NCI-H1436 treated with DMSO at 0.1 percent for 48 hours (cell line): ENCODE measurements at regions not wholly inside any gene's neighbourhood (a gene's known extent, or its start where the extent isn't known, plus 50 kb on each side); places are given as distances from the start of the nearest gene placed in this dataset.
"Not testable (repeated sequence)": the region's sequence is repeated elsewhere in the genome, so short reads cannot be mapped to it uniquely, and the experiment has no call there.

ENCODE experiments used
- DNase-seq: peaks from one replicate; lab custom pipeline; 2025; lab: John Stamatoyannopoulos, UW

DNA sequence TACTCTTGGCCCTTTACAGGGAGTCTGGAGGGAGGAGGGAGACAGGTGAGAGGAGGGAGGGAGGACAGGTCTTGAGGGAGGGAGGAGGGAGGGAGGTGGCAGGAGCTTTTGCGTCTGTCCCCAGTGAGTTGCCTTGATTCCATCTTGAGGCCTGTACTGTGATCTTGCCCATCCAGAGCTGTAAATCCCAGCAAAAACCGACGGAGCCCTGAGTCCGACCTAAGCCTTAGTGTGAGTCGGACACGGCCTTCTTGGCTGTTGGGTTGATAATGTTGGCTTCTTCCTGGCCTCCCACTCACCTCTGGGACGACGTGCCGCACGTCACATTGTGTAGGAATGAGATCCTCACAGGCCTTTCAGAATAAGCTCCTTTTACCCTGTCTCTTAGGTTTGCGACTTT, 72.5 kb downstream of the RGS12 start:
- no peak for DNase-seq

- DNase-seq = no peak
Observed at GRCh38 chr4:3365871-3366842, 73.3 kb downstream of the RGS12 start.

- no peak for DNase-seq
Observed at GRCh38 chr4:3366893-3367775, 74.3 kb downstream of the RGS12 start.

DNA sequence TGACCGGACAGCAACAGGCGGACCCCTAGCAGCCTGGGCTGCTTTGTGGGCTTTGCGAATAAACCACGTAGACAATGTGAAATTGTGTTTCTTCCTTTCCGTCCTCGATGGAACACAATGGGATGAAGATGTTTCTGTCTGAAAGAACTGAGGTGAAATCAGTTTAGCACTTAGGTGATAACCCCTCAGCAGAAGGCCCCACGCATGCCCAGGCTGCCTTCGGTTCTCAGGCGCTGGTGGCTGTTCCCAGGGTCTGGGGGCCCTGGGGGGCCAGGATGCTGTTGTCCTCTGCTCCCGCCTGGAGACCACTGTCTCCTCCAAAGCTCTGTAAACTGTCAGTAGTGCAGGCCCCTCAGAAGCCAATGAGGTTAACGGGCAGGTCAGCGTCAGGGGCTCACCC, 73.9 kb upstream of the HGFAC start:
- DNase-seq = no peak

GRCh38 chr4:3368334-3368733, 73.4 kb upstream of the HGFAC start:
- DNase-seq = no peak

DNA sequence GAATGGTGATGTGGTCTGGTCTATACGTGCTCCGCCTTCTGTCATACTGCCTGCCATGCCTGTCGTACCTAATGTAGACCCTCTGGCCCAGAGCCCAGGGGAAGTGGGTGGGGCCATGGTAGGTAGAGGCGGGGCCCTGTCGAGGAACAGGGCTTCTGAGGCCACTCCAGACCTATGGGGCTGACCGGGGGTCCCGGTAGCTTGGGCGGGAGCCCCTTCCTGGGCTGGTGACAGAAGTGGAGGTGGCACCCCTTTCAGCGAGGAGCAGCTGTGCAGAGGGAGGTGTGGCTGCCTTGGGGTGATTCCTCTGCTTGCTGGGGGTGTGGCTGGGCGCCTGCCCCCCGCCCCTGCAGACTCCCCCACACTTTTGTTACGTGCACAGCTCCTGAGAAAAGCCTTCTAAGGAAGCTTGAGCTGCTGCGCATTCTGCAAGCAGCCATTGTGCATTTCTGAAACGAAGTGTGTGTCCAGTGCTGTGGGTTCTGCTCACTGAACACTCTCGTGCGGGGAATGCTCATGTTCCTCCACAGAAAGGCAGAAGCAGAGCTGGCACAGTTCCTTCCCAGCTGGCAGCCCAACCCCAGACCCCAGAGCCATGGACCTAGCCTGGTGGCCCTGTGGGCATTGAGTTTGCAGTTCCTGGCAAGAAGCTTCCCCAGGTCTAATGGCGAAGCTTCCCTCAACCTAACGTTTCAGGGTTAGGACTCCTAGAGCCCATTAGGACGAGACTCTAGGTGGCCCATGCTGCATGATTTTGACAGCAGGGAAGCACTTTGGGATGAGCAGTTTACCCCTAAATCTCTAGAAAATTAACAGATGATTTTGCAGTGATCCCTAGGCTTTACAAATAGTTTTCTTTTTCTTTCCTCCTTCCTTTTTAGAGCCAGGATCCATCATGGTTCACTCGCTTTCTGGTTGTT, 72.7 kb upstream of the HGFAC start:
- DNase-seq = no peak

DNA sequence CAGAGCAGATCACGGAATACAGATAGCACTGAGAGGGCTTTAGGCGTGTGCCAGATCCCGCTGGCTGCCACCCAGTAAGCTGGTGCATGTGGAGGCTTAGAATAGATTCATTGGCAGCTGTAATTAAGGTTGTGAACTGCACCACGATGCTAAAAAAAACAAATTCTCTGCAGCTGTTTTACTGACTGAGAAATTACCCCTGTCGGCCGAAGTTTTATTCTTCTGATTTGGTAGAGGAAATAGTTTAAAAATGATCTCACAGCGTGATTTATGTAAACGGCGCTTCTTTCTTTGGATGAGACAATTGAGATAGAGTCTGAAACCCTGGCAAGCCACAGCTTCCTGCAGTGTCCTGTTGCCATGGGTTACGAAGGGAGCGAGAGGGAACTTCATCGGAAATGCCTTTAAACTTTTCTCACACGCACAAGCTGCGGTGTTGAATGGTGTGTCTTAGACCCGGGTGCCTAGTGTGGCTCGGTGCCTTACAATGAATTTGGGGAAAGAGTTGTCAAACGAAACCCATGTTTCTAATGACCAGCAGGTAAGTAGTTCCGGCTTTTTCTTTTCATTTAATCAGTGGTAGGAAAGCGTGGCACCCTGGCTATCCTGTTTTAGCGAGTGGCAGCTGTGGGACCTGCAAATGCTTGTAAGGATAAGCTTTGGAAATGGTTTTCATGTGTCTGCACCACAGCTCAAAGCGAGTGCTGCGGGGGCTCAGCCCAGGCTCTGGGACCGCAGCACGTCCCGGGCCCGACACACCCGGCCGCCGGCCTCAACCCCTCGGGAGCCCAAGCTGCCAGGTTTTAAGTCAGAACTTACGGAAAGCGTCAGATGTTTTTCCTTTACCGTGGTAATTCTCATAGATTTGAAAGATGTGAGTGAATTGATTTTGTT, 71.7 kb upstream of the HGFAC start:
- no peak for DNase-seq

DNA sequence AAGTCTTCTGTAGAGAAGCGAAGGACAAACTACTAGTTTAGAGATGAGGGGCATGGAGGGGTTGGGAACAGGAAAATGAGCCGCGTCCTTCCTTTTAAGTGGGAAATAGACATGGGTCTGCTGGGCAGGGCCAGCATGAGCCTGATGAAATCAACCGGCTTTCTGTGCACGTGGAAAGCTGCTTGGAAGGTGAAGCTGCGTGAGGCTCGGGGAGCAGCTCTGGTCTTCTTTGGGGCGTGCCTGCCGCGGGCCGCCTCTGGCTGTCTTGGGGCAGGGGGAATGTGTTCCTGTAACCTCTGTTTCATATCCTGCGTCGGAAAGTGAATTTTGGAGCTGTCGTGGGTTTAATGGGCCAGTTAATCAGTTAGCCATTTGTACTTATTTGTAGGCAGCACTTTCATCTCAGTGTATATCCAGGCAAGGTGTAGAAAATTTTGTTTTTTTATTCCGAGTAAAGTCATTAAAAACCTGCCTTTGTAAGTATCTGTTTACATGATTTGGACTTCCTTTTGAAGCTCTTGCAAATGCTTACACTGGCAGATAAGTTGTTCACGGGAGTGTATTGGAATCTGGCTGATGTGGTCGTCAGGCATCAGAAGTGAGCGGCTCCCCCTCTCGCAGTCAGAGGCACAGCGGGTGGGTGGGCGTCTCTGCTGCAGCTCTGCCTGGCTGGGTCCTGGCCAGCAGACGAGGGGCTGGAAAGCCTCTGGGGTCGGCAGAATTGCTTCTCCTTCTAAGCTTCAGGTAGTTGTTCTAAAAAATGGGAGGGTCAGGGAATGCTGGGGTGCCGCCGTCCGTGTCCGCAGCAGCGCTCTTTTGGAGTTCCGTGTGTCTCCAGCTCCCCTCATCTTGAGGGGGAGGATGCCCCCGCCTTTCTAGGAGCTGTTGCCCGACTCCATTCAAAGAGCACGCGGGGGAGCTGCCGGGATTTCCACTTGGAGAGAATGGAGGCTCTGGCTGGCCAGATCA, 70.5 kb upstream of the HGFAC start:
- no peak for DNase-seq

DNA sequence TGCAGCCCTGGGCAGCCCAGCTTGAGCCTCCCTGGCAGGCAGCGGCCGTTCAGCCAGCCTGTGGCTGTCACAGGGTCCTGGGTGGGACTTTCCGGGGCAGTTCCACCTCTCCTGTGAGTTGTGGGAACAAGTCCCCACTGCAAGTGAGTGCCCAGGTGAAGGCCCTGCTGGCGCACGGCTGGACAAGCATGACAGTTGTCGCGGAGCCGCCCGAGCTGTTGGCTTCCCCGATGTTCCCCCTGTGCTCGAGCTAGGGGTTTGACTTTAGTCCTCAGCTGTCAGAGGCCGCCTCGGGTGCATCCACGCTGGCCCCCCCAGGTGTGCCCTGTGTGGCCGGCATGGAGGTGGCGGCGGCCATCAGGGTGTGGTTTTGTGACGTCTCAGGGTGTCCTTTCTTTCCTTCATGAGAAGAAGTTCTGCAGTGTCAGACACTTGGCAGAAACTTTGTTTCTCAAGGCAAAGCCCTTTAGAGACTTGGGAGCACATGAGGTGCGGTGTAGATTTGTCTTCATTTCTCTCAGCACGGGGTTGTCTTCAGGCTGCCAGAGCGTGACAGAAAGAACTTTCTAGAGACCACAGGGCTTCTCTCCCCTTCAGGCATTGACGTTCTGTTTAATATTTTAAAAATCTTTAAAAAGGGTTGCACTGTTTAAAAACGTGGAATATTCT, 69.4 kb upstream of the HGFAC start:
- DNase-seq = no peak

- DNase-seq = no peak
Observed at GRCh38 chr4:3372933-3373465, 68.8 kb upstream of the HGFAC start.

DNA sequence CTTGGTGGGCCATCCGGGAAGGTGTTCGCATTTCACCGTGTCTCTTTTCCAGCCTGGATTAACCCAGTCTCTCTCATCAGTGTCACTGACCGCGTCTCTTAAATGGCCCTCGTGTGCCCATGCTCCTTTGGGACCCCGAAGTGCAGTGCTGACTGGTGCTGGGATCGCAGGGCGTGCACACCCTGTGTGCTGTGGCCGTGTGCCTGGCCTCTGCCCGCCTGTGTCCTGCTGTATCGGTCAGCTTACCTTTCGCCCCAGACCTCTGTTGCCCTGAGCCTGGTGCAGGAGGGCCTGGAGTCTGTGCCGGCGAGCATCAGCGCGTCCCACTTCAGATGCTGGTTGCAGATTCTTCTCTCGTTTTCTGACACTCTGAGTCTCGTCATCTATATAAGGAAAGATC, 68.3 kb upstream of the HGFAC start:
- DNase-seq = no peak

DNA sequence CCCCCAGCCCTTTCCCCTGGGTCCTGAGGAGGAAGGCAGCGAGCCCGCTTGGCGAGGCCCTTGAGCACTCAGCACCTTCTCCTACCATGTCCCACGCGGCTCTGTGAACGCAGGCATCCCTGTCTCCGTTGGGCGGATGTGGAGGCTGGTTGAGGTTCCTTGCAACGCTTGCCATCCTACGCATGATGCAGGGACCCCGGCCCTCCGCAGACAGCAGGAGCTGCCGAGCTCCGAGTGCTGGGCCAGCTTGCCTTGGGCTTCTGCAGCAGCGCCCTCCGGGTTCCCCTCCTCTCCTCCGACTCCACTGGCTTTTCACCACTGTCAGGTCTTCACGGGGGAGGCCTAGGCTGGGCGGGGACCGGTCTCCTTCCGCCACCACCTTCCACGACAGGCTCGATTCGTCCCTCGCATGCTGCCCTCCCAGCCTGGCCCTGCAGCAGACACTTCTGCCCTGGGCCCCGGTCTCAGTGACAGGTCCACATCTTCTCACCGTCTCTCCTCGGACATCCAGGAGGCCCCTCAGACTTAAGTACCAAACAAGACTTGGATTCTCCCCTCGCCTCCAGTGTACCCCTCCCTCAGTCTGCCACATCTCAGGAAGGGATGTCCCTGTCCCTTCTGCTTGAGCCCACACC, 67.6 kb upstream of the HGFAC start:
- no peak for DNase-seq

- no peak for DNase-seq
Observed at GRCh38 chr4:3374667-3375066, 67.1 kb upstream of the HGFAC start.

DNA sequence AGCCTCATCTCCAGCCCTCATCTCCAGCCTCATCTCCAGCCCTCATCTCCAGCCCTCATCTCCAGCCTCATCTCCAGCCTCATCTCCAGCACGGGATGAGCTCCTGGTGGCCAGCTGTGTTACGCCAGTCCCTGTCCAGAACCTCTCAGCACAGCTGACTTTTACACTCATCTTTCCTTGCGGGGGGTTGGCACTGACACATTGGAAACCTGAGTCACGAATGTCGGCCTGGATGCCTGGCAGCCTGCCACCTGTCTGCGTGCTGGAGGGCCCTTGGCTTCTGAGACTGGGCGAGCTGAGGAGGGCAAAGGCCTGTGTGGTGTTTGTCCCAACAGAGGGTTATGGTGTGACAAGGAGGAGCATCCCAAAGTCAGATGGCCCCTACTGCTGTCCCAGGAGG, 66.1 kb upstream of the HGFAC start:
- DNase-seq = no peak

DNA sequence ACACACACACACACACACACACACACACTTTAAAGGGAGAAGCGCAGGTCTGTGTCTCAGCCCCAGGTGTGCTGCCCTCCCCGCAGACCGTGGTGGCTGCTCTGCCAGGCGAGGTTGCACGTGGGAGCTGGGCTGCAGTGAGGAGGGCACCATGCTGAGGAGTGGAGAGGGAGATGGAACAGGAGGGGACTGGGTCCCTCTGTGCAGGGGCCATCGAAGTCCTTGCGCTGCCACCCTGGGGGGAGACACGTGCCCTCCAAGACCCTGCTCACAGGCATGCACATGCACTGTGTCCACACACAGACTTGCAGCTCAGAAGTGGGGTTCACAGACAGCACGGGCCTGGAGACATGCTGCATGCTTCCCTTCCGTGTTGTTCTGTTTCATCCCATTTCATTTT, 65.5 kb upstream of the HGFAC start:
- DNase-seq = no peak

DNA sequence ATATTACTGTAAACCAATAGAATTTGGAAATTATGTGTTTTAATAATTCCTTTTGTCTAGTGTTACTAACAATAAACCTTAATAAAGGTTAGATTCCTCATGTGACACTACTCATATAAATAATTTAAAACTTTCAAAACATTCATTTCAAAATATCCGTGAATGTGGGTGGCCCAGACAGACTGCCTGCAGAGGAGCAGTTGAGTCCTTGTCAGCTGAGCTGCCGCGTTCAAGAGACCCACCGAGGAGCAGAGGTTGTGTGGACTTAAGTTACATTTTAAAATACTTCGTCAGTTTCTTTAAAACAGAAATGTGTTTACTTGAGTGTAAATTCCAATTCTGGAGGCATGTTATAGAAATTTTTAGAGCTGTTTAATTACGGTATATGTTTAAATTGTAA, 64.2 kb upstream of the HGFAC start:
- DNase-seq = no peak

DNA sequence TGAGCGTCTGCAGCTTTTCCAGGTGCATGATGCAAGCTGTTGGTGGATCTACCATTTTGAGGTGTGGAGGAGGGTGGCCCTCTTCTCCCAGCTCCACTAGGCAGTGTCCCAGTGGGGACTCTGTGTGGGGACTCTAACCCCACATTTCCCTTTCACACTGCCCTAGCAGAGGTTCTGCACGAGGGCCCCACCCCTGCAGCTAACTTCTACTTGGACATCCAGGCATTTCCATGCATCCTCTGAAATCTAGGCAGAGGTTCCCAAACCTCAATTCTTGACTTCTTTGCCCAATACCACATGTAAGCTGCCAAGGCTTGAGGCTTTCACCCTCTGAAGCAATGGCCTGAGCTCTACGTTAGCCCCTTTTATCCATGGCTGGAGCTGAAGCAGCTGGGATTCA, 61.4 kb upstream of the HGFAC start:
- DNase-seq = not testable (repeated sequence)

- DNase-seq = not testable (repeated sequence)
Observed at GRCh38 chr4:3381208-3381607, 60.6 kb upstream of the HGFAC start.
